GM21528 (cell line): ENCODE measurements at regions not wholly inside any gene's neighbourhood (a gene's known extent, or its start where the extent isn't known, plus 50 kb on each side); places are given as distances from the start of the nearest gene placed in this dataset.
"Not testable (repeated sequence)": the region's sequence is repeated elsewhere in the genome, so short reads cannot be mapped to it uniquely, and the experiment has no call there.

Experiments used
- ATAC-seq: cut with Tn5 transposase; IDR thresholded peaks from one replicate; pipeline ENCODE4 v1.9.1; 2021; ENCODE audit warnings: mild to moderate bottlenecking, moderate library complexity; ENCODE audit not compliant: unreplicated experiment, low FRiP score

DNA sequence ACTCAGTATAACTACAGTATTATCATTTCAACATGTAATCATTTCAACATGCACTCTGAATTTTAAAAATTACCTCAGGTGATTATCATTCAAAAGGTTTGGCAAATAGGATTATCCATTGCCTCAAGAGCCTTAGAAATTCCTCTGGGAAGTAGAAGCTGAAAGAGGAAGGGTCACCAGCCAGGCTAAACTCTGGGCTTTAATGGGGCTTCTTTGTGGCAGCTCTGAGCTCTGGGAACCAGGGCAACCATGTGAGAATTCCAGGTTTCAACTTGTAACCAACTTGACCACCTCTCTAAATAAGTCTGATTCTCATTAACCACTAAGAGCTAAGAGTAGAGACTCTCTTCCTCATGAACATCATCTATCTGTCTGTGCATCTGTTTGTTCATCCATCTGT is 117.2 kb upstream of the MED14 start:
- no peak for ATAC-seq

DNA sequence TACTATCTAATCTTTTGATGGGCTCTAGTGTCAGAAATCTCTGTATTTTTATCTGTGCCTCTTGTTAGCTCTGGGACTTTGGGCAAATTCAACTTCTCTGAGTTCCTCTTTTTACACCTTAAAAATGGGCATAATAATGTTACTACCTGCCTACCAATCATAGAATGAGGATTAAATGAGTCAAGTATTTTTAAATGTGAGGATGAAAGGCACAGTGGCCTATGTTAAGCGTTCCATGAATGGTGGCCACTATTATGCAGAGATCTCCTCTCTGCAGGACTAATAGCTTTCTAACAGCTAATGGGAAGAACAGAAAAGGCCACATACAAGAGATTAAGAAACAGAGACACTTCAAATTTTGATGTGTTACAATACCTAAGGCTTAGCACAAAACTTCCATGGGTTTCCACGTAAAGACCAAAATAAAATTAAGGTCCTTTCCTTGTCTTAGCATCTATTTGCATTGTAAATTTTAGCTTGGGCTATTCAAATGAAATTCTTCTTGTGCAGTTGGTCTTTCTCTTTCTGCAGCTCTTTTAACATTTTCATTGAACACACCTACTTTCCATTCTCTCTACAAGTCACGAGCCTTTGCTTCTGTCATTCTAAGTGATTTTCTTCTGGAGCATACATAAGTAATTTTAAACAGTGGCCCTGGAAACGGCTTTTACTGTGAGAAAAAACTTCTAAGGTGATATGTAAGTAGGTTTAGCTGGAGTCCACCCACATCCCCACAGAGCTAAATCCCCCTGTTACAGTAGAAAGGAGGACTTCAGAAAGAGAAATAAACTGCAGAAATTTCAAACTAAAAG is 117.9 kb upstream of the MED14 start:
- ATAC-seq, result no peak

GRCh38 chrX:40853816-40854123 is 118.4 kb upstream of the MED14 start:
- no peak for ATAC-seq

DNA sequence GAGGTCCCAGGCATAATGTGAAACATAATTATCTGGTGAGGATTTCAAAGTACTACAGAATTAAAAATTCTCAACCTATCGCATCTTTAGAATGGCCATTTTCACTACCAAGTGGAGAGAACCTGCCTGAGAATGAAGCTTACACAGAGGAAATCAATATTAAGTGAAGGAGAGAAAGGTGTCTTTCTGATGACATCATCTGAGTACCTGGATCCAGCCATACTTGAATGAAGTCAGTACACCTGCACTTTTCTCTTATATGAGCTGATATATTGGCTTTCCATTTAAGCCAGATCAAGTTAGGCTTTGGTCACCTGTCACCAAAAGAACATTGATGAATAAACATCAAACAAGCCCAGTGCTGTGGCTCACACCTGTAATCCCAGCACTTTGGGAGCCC is 118.9 kb upstream of the MED14 start:
- no peak for ATAC-seq

DNA sequence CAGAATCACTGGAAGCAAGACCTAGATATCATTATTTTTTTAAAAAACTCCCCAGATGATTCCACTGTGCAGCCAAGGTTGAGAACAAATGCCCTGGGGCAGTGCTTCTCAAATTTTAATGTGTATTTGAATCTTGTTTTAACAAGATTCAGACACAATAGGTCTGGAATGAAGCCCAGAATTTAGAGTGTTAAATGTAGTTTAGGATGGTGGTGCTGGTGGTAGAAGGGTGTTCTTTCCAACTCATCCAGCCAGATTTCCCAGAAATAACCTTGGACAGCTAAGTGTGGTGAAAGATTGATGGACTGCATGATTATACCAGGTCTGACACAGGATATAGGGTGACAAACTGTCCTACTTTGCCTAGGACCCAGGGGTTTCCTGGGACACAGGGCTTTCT is 120.1 kb upstream of the MED14 start:
- ATAC-seq, result no peak

DNA sequence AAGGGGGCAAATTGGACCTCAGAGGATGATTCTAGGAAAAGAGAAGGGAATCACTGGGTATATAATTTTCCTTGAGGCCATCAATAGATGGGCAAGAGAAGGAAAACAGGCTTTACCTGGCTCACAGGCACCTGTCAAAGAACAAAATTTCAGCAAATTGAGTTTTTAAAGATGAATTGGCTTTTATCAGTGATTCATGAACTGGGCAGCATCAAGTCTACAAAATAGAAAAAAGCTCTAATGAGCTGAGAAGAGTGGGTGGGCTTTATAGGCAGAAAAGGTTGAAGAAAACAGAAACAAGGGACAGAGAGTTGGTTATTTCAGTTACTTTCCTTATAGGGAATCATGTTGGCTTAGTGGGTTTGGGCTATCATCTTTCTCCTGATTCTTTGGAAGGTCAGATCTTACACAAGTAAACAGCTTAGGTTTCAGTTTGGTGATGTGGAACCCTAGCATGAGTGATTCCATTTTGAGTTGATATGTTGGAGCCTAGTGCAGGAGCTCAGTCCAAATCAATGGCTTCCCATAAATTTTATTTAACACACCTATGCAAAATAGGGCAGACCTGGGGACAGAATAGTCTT is 120.7 kb upstream of the MED14 start:
- ATAC-seq, result no peak

DNA sequence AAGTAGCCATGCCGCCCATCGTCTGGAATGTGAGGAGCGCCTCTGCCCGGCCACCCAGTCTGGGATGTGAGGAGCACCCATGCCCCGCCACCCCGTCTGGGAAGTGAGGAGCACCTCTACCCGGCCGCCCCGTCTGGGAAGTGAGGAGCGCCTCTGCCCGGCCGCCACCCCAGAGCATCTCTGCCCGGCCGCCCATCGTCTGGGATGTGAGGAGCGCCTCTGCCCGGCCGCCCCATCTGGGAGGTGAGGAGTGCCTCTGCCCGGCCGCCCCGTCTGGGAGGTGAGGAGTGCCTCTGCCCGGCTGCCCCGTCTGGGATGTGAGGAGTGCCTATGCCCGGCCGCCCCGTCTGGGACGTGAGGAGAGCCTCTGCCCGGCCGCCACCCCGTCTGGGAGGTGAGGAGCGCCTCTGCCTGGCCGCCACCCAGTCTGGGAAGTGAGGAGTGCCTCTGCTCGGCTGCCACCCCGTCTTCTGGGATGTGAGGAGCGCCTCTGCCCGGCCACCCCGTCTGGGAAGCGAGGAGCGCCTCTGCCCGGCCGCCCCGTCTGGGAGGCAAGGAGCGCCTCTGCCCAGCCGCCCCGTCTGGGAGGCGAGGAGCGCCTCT is 126.7 kb upstream of the MED14 start:
- ATAC-seq, result not testable (repeated sequence)

GRCh38 chrX:40863260-40863659 is 127.9 kb upstream of the MED14 start:
- ATAC-seq, result not testable (repeated sequence)

GRCh38 chrX:40863671-40864070 is 128.3 kb upstream of the MED14 start:
- ATAC-seq, result no peak

DNA sequence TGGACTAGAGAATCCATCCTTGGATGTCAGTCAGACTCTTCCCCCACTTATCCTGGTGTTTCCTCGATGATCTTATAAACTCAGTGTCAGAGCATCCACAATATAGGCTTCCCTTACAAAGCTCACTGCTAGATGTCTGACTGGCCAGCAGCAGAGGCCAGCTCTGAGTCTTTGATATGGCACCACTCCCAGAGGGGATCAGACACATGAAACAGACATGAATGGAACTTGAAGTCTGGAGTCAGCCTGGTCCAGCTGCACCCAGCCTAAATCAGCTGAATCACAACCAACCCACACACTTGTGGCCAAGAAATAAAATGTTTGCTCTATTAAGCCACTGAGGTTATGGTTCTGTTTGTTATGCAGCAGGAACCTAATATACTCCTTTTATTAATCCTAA is 129.6 kb upstream of the MED14 start:
- no peak for ATAC-seq

- no peak for ATAC-seq
These were observed 131.6 kb upstream of the MED14 start for GRCh38 chrX:40866893-40867292.

DNA sequence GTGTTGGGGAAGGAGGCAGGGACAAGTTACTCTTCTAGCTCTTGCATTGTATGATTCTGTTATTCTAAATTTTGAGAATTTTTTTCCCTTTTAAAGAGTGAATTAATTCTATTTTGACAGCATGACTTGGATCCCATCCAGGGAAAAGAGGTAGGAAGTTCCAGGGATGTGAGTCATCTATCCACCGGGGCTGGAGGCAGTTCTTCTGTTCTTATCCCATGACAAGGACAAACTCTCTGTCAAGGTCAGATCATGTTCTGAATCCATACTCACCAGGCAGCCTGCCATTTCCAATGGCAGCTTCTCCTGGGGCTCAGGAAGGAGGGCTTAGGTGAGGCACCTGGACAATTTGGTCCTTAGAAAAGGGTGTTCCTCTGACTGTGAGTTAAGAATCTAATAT is 132.0 kb upstream of the MED14 start:
- ATAC-seq, result no peak

DNA sequence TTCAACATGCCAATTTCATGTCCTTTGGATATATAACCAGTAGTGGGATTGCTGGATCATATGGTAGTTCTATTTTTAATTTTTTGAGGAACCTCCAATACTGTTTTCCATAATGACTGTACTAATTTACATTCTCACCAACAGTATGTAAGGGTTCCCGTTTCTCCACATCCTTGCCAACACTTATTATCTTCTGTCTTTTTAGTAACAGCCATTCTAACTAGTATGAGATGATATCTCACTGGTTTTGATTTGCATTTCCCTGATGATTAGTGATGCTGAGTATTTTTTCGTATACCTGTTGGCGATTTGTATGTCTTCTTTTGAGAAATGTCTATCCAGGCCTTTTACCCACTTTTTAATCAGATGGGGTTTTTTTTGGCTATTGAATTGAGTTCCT is 133.5 kb upstream of the MED14 start:
- no peak for ATAC-seq

DNA sequence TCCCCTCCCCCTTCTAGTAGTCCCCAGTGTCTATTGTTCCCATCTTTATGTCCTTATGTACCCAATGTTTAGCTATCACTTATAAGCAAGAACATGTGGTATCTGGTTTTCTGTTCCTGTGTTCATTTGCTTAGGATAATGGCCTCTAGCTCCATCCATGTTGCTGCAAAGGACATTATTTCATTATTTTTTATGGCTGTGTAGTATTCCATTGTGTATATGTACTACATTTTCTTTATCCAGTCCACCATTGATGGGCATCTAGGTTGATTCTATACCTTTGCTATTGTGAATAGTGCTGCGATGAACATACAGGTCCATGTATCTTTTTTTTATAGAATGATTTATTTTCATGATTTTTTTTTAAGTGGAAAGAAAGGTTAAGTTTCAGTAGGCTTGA is 135.6 kb upstream of the MED14 start:
- ATAC-seq, result not testable (repeated sequence)

- ATAC-seq, result peak; percentile 79
These were observed 136.2 kb upstream of the MED14 start for GRCh38 chrX:40871385-40872082.

DNA sequence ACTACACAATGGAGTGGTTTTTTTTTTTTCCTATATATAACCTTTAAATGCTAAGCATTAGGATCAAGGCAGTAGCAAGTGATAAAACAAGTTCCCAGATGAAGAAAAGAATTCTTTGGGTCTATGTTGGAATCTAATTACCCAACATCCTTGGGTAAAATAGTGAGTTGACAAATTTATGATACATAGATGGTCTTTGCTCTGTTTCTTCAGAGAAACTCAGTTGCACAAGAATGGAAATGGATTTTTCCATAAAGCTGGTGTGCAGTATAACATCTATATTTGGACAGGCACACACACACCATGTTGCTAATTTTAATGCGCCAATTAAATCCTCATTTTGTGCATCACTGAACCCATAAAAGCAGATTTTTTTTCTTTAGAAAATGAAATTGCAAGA is 137.0 kb upstream of the MED14 start:
- no peak for ATAC-seq

GRCh38 chrX:40875476-40875875 is 140.1 kb upstream of the MED14 start:
- ATAC-seq, result no peak

- no peak for ATAC-seq
These were observed 142.5 kb upstream of the MED14 start for GRCh38 chrX:40877887-40878286.

GRCh38 chrX:40878766-40879165 is 143.4 kb upstream of the MED14 start:
- ATAC-seq, result no peak

DNA sequence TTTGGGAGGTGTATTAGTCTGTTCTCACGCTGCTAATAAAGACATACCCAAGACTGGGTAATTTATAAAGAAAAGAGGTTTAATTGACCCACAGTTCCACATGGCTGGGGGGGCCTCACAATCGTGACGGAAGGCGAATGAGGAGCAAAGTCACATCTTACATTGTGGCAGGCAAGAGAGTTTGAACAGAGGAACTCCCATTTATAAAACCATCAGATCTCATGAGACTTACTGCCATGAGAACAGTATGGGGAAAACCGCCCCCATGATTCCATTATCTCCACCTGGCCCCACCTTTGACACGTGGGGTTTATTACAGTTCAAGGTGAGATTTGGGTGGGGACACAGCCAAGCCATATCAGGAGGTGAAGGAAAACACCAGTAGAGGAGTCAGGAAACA is 143.8 kb upstream of the MED14 start:
- not testable (repeated sequence) for ATAC-seq

DNA sequence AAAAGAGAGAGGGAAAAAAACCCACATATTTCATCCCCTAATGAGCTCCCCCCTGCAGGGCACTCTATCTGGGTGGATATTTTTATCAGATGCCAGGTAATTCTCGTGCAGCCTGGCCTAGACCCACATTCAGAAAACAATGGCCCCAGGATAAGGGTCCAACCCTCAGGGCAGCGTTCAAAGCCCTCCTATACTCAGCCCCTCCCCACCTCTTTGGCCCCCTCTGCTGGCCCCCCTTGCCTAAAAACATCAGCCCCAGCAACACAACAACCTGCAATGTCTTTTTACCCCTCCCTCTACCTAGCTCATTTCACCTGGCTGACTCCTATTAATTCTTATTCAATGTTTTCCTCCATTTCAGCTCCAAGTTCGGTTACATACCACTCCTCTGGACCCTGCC is 145.4 kb upstream of the MED14 start:
- no peak for ATAC-seq
